ENCODE measurements at regions not wholly inside any gene's neighbourhood (a gene's known extent, or its start where the extent isn't known, plus 50 kb on each side); places are given as distances from the start of the nearest gene placed in this dataset.

DNA sequence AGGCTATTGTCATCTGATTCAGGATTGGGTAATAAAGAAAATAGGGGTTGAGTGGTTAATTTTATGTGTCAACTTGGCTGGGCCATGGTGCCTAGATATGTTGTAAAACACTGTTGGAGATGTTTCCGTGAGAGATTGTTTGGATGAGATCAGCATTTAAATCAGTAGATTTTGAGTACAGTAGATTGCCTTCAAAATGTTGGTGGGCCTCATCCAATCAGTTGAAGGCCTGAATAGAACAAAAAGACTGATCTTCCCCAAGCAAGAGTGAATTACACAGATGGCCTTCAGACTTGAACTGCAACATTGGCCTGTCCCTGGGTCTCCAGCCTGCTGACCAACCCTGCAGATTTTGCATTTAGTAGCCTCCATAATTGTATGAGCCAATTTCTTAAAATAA is 401.3 kb upstream of the KIF2A start:
- DNase-seq (ENCODE audit: low read depth): no peak
- TF ChIP-seq CTCF (IDR thresholded peaks at IDR 0.05; ENCODE audit: control insufficient read depth, extremely low read depth, insufficient read depth): no peak

GRCh38 chr5:61905613-61906012 is 400.4 kb upstream of the KIF2A start:
- DNase-seq (ENCODE audit: low read depth): no peak
- no peak for TF ChIP-seq CTCF (IDR thresholded peaks at IDR 0.05; ENCODE audit: control insufficient read depth, extremely low read depth, insufficient read depth)
- H3K4me3 ChIP-seq (ENCODE audit: low read depth, low read length): no peak overlapping the region

More for the DNA sequence above, 401.3 kb upstream of the KIF2A start:
- H3K4me3 ChIP-seq (ENCODE audit: low read depth, low read length): no peak overlapping the region

GRCh38 chr5:61906820-61907219 is 399.2 kb upstream of the KIF2A start:
- no peak for DNase-seq (ENCODE audit: low read depth)
- no peak for TF ChIP-seq CTCF (IDR thresholded peaks at IDR 0.05; ENCODE audit: control insufficient read depth, extremely low read depth, insufficient read depth)
- H3K4me3 ChIP-seq (ENCODE audit: low read depth, low read length): no peak overlapping the region

GRCh38 chr5:61907995-61908394 is 398.0 kb upstream of the KIF2A start:
- no peak for DNase-seq (ENCODE audit: low read depth)
- TF ChIP-seq CTCF (IDR thresholded peaks at IDR 0.05; ENCODE audit: control insufficient read depth, extremely low read depth, insufficient read depth): no peak
- no peak overlapping the region for H3K4me3 ChIP-seq (ENCODE audit: low read depth, low read length)

DNA sequence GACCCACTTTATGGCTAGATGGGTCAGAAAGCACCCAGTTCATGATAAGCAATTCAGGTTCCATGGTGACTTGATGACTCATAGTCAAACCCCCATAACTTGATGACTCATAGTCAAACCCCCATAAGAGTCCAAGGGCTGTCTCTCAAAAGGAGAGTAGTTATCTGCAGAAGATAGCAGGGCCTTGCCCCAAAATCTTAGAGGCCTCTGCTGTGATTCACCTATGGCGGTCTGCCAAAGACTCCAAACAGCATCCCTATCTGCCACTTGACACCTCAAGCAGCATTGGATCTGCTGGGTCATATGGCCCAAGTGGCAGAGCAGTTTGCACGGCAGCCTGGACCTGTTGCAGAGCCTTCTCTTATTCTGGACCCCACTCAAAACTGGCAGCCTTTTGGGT is 395.2 kb upstream of the KIF2A start:
- no peak overlapping the region for H3K4me3 ChIP-seq (ENCODE audit: low read depth, low read length)
- no peak for TF ChIP-seq CTCF (IDR thresholded peaks at IDR 0.05; ENCODE audit: control insufficient read depth, extremely low read depth, insufficient read depth)
- no peak for DNase-seq (ENCODE audit: low read depth)

- no peak overlapping the region for H3K4me3 ChIP-seq (ENCODE audit: low read depth, low read length)
- no peak for DNase-seq (ENCODE audit: low read depth)
- no peak for TF ChIP-seq CTCF (IDR thresholded peaks at IDR 0.05; ENCODE audit: control insufficient read depth, extremely low read depth, insufficient read depth)
Observed at GRCh38 chr5:61912559-61912958, 393.4 kb upstream of the KIF2A start.

DNA sequence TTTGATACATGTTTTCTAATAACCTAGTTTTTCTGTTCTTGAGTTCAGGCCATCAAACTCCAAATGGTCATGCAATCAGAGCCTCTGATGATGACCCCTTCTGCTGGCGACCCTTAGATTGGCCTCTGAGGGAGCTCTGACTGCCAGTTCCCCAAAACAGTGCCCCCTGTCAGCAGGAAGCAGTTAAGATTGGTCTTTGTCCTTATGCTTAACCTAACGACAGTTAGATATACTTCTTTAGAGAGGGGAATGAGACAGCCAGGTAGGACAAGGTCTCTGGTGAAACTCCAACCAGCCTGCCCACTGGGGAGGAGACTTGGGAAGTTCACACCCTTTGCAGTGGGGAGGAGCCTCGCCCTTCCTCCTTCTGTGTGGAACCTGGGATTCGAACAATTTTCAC is 390.4 kb upstream of the KIF2A start:
- no peak overlapping the region for H3K4me3 ChIP-seq (ENCODE audit: low read depth, low read length)
- no peak for DNase-seq (ENCODE audit: low read depth)
- TF ChIP-seq CTCF (IDR thresholded peaks at IDR 0.05; ENCODE audit: control insufficient read depth, extremely low read depth, insufficient read depth): no peak

Measured in LNCaP clone FGC (cell line).